ENCODE measurements at regions not wholly inside any gene's neighbourhood (a gene's known extent, or its start where the extent isn't known, plus 50 kb on each side); places are given as distances from the start of the nearest gene placed in this dataset.

- no peak for TF ChIP-seq CTCF (IDR thresholded peaks at IDR 0.05; ENCODE audit: insufficient read depth, low read length, missing control alignments)
- no peak for DNase-seq (ENCODE audit: low read depth, low spot score)
- ChIA-PET CTCF (no interaction called here), POLR2A (no interaction called here)
- H3K4me3 ChIP-seq (ENCODE audit: low read depth, low read length) = no peak overlapping the region
Measured at GRCh38 chr5:2143088-2143487, 260.4 kb upstream of the IRX4 start.

GRCh38 chr5:2142456-2142954, 259.8 kb upstream of the IRX4 start:
- TF ChIP-seq CTCF (IDR thresholded peaks at IDR 0.05; ENCODE audit: insufficient read depth, low read length, missing control alignments) = no peak
- ChIA-PET CTCF (no interaction called here), POLR2A (no interaction called here)
- DNase-seq (ENCODE audit: low read depth, low spot score) = no peak
- H3K4me3 ChIP-seq (ENCODE audit: low read depth, low read length) = no peak overlapping the region

GRCh38 chr5:2141254-2142000, 258.7 kb upstream of the IRX4 start:
- ChIA-PET CTCF (no interaction called here), POLR2A (no interaction called here)
- TF ChIP-seq CTCF (IDR thresholded peaks at IDR 0.05; ENCODE audit: insufficient read depth, low read length, missing control alignments) = no peak
- H3K4me3 ChIP-seq (ENCODE audit: low read depth, low read length) = no peak overlapping the region
- DNase-seq (ENCODE audit: low read depth, low spot score) = no peak

- TF ChIP-seq CTCF (IDR thresholded peaks at IDR 0.05; ENCODE audit: insufficient read depth, low read length, missing control alignments) = no peak
- CTCF ChIA-PET = no interaction called here
- DNase-seq (ENCODE audit: low read depth, low spot score) = no peak
- no peak overlapping the region for H3K4me3 ChIP-seq (ENCODE audit: low read depth, low read length)
- POLR2A ChIA-PET = no interaction called here
Measured at GRCh38 chr5:2140501-2141175, 257.9 kb upstream of the IRX4 start.

GRCh38 chr5:2139478-2139877, 256.8 kb upstream of the IRX4 start:
- no peak for TF ChIP-seq CTCF (IDR thresholded peaks at IDR 0.05; ENCODE audit: insufficient read depth, low read length, missing control alignments)
- ChIA-PET CTCF (no interaction called here), POLR2A (no interaction called here)
- no peak overlapping the region for H3K4me3 ChIP-seq (ENCODE audit: low read depth, low read length)
- DNase-seq (ENCODE audit: low read depth, low spot score) = no peak

GRCh38 chr5:2138896-2139295, 256.2 kb upstream of the IRX4 start:
- H3K4me3 ChIP-seq (ENCODE audit: low read depth, low read length) = no peak overlapping the region
- no peak for DNase-seq (ENCODE audit: low read depth, low spot score)
- no peak for TF ChIP-seq CTCF (IDR thresholded peaks at IDR 0.05; ENCODE audit: insufficient read depth, low read length, missing control alignments)
- POLR2A ChIA-PET = no interaction called here
- CTCF ChIA-PET = no interaction called here
